Left lung (tissue), 4 donors: ENCODE measurements at regions not wholly inside any gene's neighbourhood (a gene's known extent, or its start where the extent isn't known, plus 50 kb on each side); places are given as distances from the start of the nearest gene placed in this dataset.

Experiments used
- ATAC-seq: fragments of 200-7000 bp; cut with Tn5 transposase; one replicate; pipeline ENCODE4 v1.9.1; 2020; ENCODE audit warnings: moderate library complexity
- DNase-seq, 4 donors: peaks; one replicate each; pipeline ENCODE4 v3.0.0-alpha.2; 2013 to 2020
- H3K27ac ChIP-seq, 2 donors: fragments of 200-600 bp; sonication (generic) in 1 of 2; one replicate each; pipeline versions ENCODE4 v1.5.0 to v1.8.0; 2020 to 2021
- H3K27me3 ChIP-seq, 2 donors: fragments of 200-600 bp; sonication (generic) in 1 of 2; one replicate each; pipeline versions ENCODE4 v1.5.0 to v1.8.0; 2020 to 2021
- H3K36me3 ChIP-seq, 2 donors: fragments of 200-600 bp; sonication (generic) in 1 of 2; one replicate each; pipeline versions ENCODE4 v1.5.0 to v1.8.0; 2020 to 2021
- H3K4me1 ChIP-seq, 2 donors: fragments of 200-600 bp; one replicate each; pipeline ENCODE4 v1.8.0; 2021
- H3K4me3 ChIP-seq, 2 donors: fragments of 200-600 bp; sonication (generic) in 1 of 2; one replicate each; pipeline versions ENCODE4 v1.5.0 to v1.8.0; 2020 to 2021; ENCODE audit warnings: mild to moderate bottlenecking in 1 of 2
- H3K9me3 ChIP-seq, 2 donors: fragments of 200-600 bp; sonication (generic) in 1 of 2; one replicate each; pipeline versions ENCODE4 v1.5.0 to v1.8.0; 2020 to 2021
- intact Hi-C, 2 donors: fragments of 100-400 bp; cut with DNase I; formaldehyde crosslinking; loops; one replicate each; pipeline versions ENCODE4 v1.11.2 to v1.14.2; 2022
- TF ChIP-seq, protein P1 (sequence below), 2 donors: fragments of 200-600 bp; sonication (generic) in 1 of 2; IDR thresholded peaks; one replicate each; pipeline versions ENCODE4 v1.5.0 to v1.8.0; 2021; ENCODE audit warnings: antibody characterized with exemption in 2 of 2
- donor health status: DM: no; HTN: yes; CAD: no.
- donor health status: DM: no; HTN: no; CAD: no.

DNA sequence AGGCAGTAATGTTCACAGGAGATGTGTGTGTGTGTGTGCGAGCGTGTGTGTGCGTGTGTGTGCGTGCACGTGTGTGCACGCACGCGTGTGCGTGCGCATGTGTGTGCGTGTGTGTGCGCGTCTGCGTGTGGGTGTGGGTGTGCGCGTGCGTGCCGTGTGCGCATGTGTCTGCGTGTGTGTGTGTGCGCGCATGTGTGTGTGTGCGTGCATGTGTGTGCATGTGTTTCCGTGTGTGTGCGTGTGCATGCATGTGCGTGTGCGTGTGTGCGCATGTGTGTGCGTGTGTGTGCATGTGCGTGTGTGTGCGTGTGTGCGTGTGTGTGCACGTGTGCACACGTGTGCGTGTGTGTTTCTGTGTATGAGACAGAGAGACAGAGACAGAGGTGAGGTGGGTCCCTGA lies 136.0 kb upstream of the CST7 start:
- Histone ChIP-seq H3K4me3 (no peak overlapping the region), H3K27me3 (peaks cover 0 to 6% of the 10 kb centered on the region in 2 donors), H3K27ac (no peak overlapping the region), H3K4me1 (no peaks in the 10 kb centered on the region), H3K36me3 (no peaks in the 10 kb centered on the region), H3K9me3 (no peaks in the 10 kb centered on the region)
- DNase-seq = no peak
- no peak for ATAC-seq
- intact Hi-C loops = no loop called here
- TF ChIP-seq, protein P1, sequence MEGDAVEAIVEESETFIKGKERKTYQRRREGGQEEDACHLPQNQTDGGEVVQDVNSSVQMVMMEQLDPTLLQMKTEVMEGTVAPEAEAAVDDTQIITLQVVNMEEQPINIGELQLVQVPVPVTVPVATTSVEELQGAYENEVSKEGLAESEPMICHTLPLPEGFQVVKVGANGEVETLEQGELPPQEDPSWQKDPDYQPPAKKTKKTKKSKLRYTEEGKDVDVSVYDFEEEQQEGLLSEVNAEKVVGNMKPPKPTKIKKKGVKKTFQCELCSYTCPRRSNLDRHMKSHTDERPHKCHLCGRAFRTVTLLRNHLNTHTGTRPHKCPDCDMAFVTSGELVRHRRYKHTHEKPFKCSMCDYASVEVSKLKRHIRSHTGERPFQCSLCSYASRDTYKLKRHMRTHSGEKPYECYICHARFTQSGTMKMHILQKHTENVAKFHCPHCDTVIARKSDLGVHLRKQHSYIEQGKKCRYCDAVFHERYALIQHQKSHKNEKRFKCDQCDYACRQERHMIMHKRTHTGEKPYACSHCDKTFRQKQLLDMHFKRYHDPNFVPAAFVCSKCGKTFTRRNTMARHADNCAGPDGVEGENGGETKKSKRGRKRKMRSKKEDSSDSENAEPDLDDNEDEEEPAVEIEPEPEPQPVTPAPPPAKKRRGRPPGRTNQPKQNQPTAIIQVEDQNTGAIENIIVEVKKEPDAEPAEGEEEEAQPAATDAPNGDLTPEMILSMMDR (IDR thresholded peaks at IDR 0.05) = no peak

GRCh38 chr20:24813496-24813895 lies 135.6 kb upstream of the CST7 start:
- ATAC-seq = no peak
- intact Hi-C loops = no loop called here

DNA sequence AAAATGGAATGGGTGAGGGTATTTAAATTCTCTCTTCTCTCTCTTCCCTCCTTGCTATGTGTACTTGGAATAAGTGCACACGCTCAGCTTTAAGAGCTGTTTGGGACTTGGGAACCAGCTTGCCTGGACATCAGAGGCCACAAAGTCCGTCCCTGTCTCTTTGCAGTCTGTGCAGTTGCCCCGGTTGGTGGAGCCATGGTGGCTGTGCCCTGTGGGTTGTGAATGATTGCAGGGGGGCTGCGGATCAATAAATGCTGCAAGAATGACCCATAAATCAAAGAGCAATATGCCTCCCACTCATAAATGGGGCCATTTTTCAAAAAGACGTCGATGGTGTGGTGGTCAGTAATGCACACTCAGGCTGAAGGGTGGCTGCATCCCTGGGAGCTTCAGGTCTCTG lies 135.1 kb upstream of the CST7 start:
- no peaks in the 10 kb centered on the region for H3K4me1 ChIP-seq

More at GRCh38 chr20:24813496-24813895, 135.6 kb upstream of the CST7 start:
- DNase-seq = no peak
- TF ChIP-seq, protein P1 (IDR thresholded peaks at IDR 0.05) = no peak
- Histone ChIP-seq H3K9me3 (no peaks in the 10 kb centered on the region), H3K4me1 (no peaks in the 10 kb centered on the region), H3K4me3 (no peak overlapping the region), H3K36me3 (no peaks in the 10 kb centered on the region), H3K27ac (no peak overlapping the region), H3K27me3 (peaks cover 0 to 6% of the 10 kb centered on the region in 2 donors)

DNA sequence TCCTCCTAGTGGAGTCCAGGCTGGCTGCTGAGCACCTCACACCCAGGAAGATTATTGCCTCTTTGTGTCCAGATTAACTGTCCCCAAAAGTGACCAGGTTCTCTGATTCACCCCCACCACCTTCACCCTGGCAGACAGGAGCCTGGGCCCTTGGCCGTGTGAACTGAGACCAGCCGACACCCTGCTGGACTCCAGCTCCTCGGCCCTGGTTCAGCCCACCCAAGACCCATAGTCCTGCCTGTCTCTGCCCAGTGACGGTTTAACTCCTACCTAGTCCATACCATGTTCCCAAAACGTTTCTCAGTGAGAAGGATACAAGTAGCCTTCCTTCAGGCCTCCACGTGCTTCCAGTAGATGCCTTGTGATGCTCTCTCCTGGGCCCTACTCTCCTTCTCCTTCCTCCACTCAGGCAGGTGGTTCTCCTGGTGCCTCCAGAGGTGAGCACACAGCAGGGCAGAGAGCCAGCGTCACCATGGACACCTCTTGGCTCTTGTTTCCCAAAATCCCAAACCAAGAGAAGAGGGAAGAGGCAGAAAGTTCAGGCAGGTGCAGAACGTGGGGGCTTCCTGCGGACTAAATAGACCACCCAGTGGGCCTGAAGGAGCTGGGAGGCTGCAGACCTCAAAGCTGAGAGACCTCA lies 134.4 kb upstream of the CST7 start:
- TF ChIP-seq, protein P1 (IDR thresholded peaks at IDR 0.05) = no peak
- Histone ChIP-seq H3K27me3 (peaks cover 0 to 6% of the 10 kb centered on the region in 2 donors), H3K36me3 (no peaks in the 10 kb centered on the region), H3K27ac (no peak overlapping the region), H3K4me3 (no peak overlapping the region), H3K9me3 (no peaks in the 10 kb centered on the region), H3K4me1 (no peaks in the 10 kb centered on the region)
- intact Hi-C loops = no loop called here
- DNase-seq (no peak), ATAC-seq (no peak)

More for the DNA sequence above, 135.1 kb upstream of the CST7 start:
- H3K27ac ChIP-seq = no peak overlapping the region
- H3K9me3 ChIP-seq = no peaks in the 10 kb centered on the region
- ATAC-seq (no peak), DNase-seq (no peak)
- peaks cover 0 to 6% of the 10 kb centered on the region in 2 donors for H3K27me3 ChIP-seq
- H3K4me3 ChIP-seq = no peak overlapping the region
- intact Hi-C loops = no loop called here
- TF ChIP-seq, protein P1 (IDR thresholded peaks at IDR 0.05) = no peak
- no peaks in the 10 kb centered on the region for H3K36me3 ChIP-seq

GRCh38 chr20:24815196-24815815 lies 133.8 kb upstream of the CST7 start:
- DNase-seq (no peak), ATAC-seq (no peak)
- Histone ChIP-seq H3K27ac (no peak overlapping the region), H3K4me1 (no peaks in the 10 kb centered on the region), H3K27me3 (peaks cover 0 to 6% of the 10 kb centered on the region in 2 donors), H3K4me3 (no peak overlapping the region), H3K9me3 (no peaks in the 10 kb centered on the region), H3K36me3 (no peaks in the 10 kb centered on the region)
- TF ChIP-seq, protein P1 (IDR thresholded peaks at IDR 0.05) = no peak
- intact Hi-C loops = no loop called here
